HG03280 (cell line): ENCODE measurements at regions not wholly inside any gene's neighbourhood (a gene's known extent, or its start where the extent isn't known, plus 50 kb on each side); places are given as distances from the start of the nearest gene placed in this dataset.
"Not testable (repeated sequence)": the region's sequence is repeated elsewhere in the genome, so short reads cannot be mapped to it uniquely, and the experiment has no call there.

Experiments
- ATAC-seq: cut with Tn5 transposase; IDR thresholded peaks from one replicate; pipeline ENCODE4 v1.9.1; 2021; ENCODE audit warnings: mild to moderate bottlenecking, moderate library complexity; ENCODE audit not compliant: unreplicated experiment

DNA sequence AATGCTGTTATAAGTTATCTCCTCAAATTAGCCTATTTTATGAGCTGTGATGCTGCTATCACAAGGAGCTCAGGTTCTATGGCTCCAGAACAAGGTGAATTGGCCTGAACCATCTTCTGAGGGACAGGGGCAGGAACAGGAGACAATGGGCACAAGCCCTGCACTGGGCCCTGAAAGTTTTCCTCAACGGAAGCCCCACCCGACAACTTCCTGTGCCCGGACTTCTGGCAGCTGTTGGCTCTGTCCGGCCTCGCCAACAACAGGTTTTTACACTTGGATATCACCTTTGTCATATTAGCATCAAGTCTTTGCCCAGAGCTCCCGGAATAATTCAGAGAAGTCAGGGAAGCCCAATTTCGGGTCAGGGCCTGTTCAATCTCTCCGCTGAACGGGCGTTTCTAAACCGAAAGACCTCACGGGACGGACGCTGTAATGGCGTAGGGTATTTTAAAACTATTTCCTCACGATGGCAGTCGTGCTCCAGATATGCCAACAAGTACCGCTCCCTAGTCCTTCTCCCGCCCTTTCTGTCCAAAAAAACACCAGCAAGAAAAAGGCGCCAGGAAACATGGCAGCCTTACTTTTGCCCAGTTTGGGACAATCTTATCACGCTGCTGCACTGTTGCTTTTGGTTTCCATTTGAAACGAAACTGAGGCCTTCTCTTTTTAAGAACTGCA, 201.0 kb upstream of the STK26 start:
- no peak for ATAC-seq

- ATAC-seq, result no peak
These were observed 196.5 kb upstream of the STK26 start for GRCh38 chrX:131826572-131826971.

- ATAC-seq, result peak; percentile 65
These were observed 195.2 kb upstream of the STK26 start for GRCh38 chrX:131827935-131828334.

- no peak for ATAC-seq
These were observed 194.6 kb upstream of the STK26 start for GRCh38 chrX:131828482-131828881.

GRCh38 chrX:131830400-131831184, 192.5 kb upstream of the STK26 start:
- no peak for ATAC-seq

DNA sequence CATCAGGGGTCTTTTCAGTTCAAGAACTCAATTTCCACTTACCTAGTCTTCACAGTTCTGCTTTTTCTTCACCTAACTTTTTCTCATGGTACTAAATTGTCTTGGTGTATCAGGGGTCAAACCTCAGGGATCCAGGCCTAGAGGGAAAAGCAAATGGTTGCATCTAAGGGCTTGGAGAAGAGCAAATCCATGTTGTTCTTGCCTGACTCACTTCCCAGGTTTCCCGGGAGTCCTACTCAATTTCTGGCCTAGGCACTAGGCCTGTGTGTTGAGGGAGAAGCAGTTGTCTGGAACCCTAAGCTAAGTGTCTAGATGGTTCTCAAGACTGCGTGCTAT, 191.9 kb upstream of the STK26 start:
- ATAC-seq, result no peak

DNA sequence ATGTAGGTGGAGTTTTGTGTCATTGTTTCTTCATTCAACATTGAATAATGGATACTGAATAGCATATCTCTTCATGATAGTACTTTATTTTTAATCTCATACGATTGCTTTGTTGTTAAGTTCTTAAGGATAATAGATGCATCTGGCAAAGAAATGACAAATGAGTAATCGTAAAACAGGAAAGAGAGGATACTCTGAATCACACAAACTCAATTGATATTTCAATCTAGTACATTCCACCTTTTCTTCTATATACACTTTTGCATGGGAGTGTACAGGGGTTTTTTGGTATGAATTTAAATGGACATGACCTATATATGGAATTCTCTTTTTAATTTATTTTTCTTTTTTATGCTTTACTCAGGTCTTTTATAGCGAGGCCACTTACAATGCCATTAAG, 186.9 kb upstream of the STK26 start:
- no peak for ATAC-seq

GRCh38 chrX:131837325-131837724, 185.8 kb upstream of the STK26 start:
- ATAC-seq, result no peak

- no peak for ATAC-seq
These were observed 182.2 kb upstream of the STK26 start for GRCh38 chrX:131840799-131841495.

DNA sequence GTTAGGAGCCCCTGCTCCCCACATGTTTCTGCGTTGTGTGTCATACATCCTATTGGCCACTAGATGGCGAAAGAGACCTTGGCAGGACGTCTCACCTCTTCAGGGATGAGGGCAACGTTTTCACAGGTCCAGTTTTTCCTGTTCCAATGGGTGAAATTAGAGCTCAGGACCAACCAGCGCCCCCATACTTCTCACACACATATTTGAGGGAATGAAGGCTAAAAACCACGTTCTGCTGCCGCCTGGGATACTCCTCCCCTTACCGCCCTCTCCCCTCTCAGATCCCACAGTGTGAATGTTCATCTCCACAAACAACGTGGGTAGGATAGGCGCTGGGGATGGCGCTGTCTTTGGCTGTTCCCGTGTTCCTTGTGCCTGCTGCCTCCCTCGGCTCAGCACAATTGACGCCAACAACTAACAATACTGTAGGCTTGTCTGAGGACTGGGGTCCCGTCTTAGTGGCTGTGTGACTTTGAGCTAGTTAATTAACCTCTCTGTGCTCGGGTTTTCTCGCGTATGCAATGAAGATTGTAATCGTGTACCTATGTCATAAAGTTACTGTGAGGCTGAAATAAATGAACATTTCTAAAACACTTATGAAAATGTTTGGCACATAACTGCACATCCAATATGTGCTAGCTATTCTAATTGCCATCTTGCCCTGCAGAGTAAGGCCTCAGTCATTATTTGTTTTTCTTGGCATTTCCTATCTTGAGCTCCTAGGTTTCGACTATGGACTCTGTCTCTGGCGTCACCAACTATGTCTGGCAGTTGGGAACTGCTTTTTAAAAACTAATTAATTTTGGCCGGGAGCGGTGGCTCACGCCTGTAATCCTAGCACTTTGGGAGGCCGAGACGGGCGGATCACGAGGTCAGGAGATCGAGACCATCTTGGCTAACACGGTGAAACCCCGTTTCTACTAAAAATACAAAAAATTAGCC, 181.3 kb upstream of the STK26 start:
- ATAC-seq, result no peak

DNA sequence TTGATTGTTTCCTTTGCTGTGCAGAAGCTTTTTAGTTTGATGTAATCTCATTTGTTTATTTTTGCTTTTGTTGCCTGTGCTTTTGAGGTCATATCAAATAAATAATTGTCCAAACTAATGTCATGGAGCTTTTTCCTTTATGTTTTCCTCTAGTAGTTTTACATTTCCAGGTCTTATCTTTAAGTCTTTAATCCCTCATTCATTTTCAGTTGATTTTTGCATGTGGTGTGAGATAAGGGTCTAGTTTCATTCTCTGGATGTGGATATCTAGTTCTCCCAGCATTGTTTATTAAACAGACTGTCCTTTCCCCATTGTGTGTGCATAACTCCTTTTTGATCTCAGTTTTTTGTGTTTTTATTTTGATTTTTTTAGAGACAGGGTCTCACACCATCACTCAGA, 179.1 kb upstream of the STK26 start:
- ATAC-seq, result no peak

DNA sequence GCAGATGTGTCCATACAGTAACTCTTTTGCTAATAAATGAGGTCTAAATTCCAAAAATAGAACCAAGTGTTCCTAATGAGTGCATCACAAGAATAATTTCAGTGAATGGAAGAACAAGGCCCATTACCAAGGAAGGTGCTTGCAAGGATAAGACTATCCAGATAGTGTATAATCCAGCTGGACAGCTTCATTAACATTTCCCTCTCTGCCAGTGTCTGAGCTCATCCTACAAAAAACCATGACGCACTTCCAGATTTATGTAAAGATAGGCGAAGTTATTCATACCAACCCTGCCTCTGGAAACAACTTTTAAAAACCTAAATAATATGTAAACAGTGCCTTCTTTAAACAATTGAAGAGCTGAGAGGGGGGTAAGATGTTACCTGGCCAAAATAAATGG, 177.9 kb upstream of the STK26 start:
- no peak for ATAC-seq

GRCh38 chrX:131845771-131846170, 177.3 kb upstream of the STK26 start:
- no peak for ATAC-seq

DNA sequence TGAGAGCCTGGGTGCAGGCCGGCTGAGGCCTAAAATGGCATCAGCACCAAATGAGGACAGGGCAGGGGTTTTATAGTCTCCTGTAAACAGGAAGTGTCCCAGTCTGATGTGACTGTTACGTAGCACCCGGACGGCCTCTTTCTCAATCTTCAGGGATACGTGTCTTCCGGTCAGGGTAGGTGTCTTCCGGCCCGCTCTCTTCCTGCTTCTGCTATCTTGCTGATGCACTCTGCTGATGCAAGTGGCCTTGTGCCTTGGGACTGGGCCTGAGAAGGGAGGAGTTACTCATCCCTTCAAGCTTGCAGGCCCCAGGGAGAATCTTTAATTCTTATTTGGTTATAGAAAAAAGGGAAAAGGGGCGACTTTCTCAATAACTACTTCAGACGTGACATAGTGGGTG, 172.1 kb upstream of the STK26 start:
- ATAC-seq, result not testable (repeated sequence)

GRCh38 chrX:131853440-131853839, 169.7 kb upstream of the STK26 start:
- ATAC-seq, result no peak

DNA sequence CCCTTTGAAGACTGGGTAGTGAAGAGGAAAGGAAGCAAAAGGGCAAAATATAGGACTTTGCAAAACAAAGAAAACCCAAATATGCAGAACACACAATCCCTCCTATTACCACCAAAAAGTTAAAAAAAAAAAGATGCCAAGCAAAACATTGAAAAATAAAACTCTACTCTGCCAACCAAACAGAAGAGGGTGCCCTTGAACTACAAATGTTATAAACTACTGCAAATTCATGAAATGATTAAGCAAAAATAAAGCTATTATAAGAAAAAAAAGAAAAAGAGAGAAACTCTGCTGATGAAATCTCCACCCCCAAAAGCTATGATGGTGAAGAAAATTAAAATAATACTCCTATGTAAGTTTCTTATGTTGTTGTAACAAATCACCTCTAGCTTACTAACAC, 168.5 kb upstream of the STK26 start:
- no peak for ATAC-seq

- ATAC-seq, result no peak
These were observed 161.9 kb upstream of the STK26 start for GRCh38 chrX:131861088-131861787.

- ATAC-seq, result no peak
These were observed 160.8 kb upstream of the STK26 start for GRCh38 chrX:131862321-131862720.

DNA sequence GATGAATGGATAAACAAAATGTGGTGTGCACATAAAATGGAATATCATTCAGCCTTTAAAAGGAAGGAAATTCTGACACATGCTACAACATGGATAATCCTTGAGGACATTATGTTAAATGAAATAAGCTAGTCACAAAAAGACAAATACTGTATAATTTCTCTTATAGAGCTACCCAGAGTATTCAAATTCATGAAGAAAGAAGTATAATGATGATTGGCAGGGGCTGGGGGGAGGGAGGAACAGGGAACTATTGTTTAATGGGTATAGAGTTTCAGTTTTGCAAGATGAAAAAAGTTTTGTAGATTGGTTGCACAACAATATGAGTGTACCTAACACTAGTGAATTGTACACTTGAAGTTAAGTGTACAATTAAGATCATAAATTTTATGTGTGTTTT, 153.9 kb upstream of the STK26 start:
- ATAC-seq, result no peak

DNA sequence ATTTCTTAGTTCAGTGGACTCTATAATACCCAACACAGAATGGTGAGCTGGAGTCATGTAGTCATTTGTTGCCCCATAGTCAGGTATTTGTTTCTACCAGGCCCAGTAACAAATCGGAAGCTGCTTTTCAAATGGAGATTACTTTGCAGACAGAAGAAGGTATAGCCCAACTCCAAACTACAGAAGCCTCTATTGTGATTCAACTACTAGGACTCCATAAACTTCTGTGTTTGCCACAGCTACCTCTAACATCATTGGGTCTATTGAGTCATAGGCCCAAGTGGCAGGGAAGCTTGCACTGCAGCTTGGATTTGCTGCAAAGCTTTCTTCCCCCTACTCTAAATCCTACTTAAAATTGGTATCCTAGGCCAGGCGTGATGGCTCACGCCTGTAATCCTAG, 148.8 kb upstream of the STK26 start:
- ATAC-seq, result no peak
